NCI-H2029 (cell line): ENCODE measurements at regions not wholly inside any gene's neighbourhood (a gene's known extent, or its start where the extent isn't known, plus 50 kb on each side); places are given as distances from the start of the nearest gene placed in this dataset.
"Not testable (repeated sequence)": the region's sequence is repeated elsewhere in the genome, so short reads cannot be mapped to it uniquely, and the experiment has no call there.

ENCODE experiments used
- DNase-seq: peaks from one replicate; lab custom pipeline; 2025; lab: John Stamatoyannopoulos, UW

- no peak for DNase-seq
Measured at GRCh38 chr7:51451751-51452476, 135.3 kb upstream of the COBL start.

GRCh38 chr7:51450541-51450940, 133.9 kb upstream of the COBL start:
- no peak for DNase-seq

GRCh38 chr7:51446785-51447184, 130.2 kb upstream of the COBL start:
- DNase-seq, result no peak

DNA sequence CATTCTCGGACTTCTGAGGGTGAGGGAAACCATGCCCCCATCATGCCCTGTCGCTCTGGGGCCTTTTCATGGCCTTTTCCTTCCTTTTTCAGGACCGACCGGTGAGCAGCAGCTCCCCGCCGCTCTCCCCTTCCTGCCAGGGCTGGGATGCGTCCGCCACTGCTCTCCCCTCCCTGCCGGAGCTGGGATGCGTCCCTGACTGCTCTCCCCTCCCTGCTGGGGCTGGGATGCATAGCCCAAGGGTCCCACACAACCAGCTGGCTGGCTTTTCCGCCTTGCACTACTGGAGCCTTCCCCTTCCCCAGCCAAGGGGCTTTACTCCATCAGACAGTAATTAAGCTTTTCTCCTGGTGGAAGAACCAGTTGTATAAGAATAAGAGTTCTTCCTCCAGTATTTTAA, 129.7 kb upstream of the COBL start:
- no peak for DNase-seq

GRCh38 chr7:51444936-51445335, 128.3 kb upstream of the COBL start:
- no peak for DNase-seq

- peak; percentile 61 for DNase-seq
Measured at GRCh38 chr7:51430480-51431086, 114.0 kb upstream of the COBL start.

DNA sequence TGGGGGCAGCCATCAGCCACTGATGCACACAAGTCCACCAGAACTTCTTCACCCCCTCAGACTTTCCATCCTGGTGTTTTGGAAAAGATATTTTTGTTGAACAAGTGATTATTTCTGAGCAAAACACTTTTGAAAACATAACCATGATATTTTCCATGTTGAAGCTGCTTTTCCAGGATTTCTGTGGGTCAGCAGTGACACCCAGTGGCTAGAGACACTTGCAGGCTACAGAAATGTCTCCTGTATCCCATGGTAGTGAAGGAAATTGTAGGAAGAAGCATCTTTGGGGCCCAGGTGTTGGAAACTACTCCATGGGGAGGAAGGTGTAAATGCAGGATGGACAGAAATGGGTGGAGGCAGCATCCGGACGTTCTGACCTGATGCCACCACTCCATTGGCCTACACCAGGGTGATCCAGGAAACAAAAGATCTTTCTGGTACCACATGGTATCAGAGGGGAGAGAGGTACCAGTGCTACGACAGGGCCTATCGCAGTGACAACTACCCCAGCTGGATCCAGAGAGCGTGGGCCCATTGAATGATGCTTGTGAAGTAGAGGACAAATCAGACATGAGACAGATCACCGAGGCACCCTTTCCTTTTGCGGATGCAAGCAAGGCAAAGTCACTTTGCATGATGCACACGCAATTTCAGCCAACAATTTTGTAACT, 111.7 kb upstream of the COBL start:
- DNase-seq, result peak; percentile 11

DNA sequence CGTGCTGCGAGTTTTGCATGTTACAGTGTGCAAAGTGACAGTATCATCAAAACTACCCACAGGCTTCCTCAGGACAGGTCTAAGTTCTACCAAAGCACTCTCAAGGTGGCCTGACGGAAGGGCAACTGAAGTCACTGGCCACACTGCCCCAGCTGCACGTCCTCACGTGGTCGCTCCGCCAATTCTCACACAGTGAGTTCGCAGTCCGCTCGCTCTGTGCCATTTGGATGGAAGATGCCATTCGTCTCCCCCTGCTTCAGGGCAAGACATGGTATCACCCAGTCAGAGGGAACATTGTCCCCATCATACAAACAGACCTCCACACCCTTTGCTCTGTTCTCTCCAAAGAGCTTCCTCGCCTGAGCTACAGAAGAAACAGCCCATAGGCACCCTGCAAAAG, 109.6 kb upstream of the COBL start:
- no peak for DNase-seq

DNA sequence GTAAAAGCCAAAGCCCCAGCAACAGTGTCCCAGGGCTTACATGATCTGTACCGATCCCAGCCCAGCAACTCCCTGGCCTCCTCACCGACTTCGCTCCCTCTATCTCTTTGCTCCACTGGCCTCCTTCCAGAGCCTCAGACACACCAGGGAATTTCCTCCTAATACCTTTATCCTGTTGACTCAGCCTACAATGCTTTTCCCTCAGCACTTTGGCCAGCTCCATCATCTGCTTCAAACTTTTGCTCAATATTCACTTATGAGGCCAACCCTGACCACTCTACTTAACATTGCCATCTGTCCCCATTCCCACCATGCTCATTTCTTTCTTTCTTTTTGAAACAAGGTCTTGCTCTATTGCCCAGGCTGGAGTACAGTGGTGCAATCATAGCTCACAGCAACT, 93.3 kb upstream of the COBL start:
- not testable (repeated sequence) for DNase-seq

- DNase-seq, result not testable (repeated sequence)
Measured at GRCh38 chr7:51397608-51398007, 81.0 kb upstream of the COBL start.

DNA sequence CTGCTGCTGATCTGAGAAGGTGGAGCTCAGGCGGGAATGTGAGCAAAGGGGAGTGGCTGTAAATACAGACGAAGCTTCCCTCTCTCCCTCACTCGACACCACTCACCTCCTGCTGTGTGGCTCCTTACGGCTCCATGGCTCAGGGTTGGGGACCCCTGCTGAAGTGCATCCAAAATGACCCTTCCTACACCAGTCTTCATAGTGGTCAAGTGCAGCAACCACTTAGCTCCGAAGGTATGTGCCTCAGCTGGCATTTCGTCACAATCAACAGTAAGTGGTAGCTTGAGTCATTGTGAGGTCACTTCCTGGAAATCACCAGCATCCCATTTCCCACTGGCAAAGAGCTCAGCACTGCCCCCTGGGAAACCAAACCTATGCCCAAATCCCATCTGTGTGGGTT, 76.4 kb upstream of the COBL start:
- DNase-seq, result not testable (repeated sequence)

DNA sequence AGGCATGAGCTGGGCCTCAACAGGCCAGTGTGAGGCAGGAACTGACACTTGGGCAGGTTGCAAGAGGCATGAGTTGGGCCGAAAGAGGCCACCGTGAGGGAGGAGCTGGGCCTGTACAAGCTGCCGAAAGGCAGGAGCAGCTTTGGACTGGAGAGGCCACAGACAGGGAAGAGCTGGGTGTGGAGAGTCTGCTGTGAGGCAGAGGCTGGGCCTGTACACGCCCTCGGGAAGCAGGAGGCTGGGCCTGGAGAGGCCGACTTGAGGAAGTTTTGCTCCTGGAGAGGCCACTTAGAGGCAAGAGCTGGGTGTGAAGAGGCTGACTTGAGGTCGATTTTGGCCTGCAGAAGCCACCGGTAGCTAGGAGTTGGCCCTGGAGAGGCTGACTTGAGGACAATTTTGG, 73.3 kb upstream of the COBL start:
- DNase-seq, result not testable (repeated sequence)

GRCh38 chr7:51389216-51389812, 72.7 kb upstream of the COBL start:
- not testable (repeated sequence) for DNase-seq

- not testable (repeated sequence) for DNase-seq
Measured at GRCh38 chr7:51388241-51388640, 71.6 kb upstream of the COBL start.

DNA sequence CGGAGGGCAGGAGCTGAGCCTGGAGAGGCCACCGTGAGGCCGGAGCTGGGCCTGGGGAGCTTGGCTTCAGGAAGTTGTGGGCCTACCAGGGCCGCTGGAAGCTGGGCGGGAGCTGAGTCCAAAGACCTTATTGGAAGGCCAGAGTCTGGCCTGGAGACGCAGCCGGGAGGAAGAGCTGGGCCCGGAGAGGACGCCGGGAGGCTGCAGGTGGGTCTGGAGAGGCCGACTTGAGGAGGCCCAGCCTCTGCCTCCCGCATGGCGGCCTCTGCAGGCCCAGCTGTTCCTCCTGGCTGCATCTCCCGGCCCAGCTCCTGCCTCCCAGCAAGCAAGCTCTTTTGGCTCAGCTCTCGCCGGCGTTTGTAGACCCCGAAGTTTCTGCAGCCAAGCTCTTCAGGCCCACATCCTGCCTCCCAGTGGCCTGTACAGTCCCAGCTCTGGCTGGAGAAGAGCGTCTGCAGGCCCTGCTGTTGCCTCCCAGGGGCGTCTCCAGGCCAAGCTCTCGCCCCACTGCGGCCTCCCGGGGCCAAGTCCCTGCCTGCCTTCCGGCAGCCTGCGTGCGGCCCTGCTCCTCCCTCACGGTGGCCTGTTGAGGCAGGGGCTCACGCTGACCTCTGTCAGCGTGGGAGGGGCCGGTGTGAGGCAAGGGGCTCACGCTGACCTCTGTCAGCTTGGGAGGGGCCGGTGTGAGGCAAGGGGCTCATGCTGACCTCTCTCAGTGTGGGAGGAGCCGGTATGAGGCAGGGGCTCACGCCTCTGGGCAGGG, 70.4 kb upstream of the COBL start:
- not testable (repeated sequence) for DNase-seq

DNA sequence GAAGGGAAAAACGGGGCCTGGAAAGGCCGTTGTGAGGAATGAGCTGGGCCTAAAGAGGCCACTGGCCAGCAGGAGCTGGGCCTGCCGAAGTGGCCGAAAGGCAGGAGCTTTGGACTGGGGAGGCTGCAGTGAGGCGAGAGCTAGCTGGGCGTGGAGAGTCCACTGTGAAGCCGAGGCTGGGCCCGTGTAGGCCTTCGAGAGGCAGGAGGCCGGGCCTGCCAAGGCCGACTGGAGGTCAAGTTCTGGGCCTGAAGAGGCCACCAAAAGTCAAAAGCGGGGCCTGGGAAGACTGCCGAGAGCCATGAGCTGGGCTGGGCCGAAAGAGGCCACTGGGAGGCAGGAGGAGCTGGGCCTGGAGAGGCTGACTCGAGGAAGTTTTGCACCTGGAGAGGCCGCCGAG, 69.6 kb upstream of the COBL start:
- DNase-seq, result not testable (repeated sequence)

DNA sequence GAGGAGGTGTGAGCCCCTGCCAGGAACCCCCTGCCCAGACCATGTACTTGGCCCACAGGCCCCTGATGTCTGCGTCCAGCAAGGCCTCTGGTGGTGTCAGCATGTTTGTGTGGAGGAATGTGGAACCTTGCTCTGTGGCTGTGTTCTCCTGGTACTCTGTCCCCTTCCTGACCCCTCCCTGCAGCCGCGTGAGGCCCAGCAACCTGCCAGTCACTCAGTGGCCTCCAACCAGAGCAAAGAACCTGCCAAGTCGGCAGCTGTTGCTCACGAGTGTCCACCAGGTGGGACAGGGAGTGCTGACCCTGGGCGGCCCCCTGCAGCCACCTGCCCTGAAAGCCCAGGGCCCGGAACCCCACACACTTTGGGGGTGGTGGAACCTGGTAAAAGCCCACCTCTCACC, 65.6 kb upstream of the COBL start:
- not testable (repeated sequence) for DNase-seq

- peak; percentile 52 for DNase-seq
Measured at GRCh38 chr7:51376420-51377092, 59.9 kb upstream of the COBL start.

GRCh38 chr7:51374936-51375335, 58.3 kb upstream of the COBL start:
- DNase-seq, result no peak

DNA sequence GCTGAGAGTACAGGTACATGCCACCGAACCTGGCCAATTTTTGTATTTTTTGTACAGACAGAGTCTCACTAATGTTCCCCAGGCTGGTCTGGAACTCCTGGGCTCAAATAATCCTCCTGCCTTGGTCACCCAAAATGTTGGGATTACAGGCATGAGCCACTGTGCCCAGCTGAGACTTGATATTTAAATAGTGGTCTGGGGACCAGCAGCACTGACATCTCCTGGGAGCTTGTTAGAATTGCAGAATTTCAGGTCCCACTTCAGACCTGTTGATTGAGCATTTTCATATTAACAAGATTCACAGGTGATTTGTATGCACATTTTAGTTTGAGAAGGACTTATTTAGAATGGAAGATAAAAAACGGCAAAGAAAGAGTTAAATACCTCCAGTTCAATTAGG, 57.0 kb upstream of the COBL start:
- DNase-seq, result not testable (repeated sequence)

GRCh38 chr7:51369746-51370145, 53.1 kb upstream of the COBL start:
- DNase-seq, result no peak

GRCh38 chr7:51369228-51369627, 52.6 kb upstream of the COBL start:
- DNase-seq, result not testable (repeated sequence)
